ENCODE measurements at regions not wholly inside any gene's neighbourhood (a gene's known extent, or its start where the extent isn't known, plus 50 kb on each side); places are given as distances from the start of the nearest gene placed in this dataset.
"Not testable (repeated sequence)": the region's sequence is repeated elsewhere in the genome, so short reads cannot be mapped to it uniquely, and the experiment has no call there.

DNA sequence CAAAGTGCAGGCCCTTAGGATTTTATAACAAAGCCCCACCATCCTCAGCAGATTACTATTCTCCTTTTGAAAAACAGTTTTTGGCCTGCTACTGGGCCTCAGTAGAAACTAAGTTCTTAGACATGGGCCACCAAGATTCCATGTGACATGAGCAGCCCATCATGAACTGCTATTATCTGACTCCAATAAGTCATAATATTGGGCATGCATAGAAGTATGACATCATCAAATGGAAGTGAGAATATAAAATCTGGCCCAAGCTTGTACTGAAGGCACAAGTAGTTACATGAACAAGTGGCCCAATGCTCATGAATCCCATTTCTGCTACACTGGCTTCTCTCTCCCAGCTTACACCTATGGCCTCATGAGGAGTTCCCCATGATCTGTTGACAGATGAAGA, 404.8 kb downstream of the EPHA5 start:
- Histone ChIP-seq H3K27ac (ENCODE audit: low read depth, low read length) (no peak overlapping the region), H3K36me3 (ENCODE audit: control insufficient read depth, insufficient read depth, low read length) (no peaks in the 10 kb centered on the region), H3K27me3 (ENCODE audit: control insufficient read depth, insufficient read depth, low read length) (no peaks in the 10 kb centered on the region), H3K4me3 (ENCODE audit: low read depth, low read length) (no peak overlapping the region), H3K4me1 (ENCODE audit: control insufficient read depth, insufficient read depth, low read length) (no peaks in the 10 kb centered on the region), H3K9ac (ENCODE audit: low read length) (no peak overlapping the region), H3K9me3 (ENCODE audit: control insufficient read depth, insufficient read depth, low read depth, low read length) (no peaks in the 10 kb centered on the region)

DNA sequence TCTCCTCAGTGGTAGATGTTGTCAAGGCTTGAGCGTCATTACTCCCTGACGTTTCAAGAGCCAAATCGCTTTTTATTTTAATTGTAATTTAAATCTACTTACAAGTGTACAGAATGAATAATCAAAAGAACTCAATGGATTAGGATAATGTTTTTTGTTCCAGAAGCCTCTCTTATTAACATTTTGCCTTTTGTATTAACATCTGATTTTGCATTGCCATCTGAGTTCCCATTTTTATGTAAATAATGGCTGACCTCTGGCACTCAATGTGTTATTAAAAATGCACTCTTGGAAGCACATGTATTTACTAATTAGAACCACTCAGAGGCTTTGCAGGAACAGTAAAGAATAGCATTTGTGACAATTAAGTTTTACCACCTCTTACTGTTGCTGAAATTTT, 411.0 kb downstream of the EPHA5 start:
- Histone ChIP-seq H3K4me3 (ENCODE audit: low read depth, low read length) (no peak overlapping the region), H3K9me3 (ENCODE audit: control insufficient read depth, insufficient read depth, low read depth, low read length) (no peaks in the 10 kb centered on the region), H3K27ac (ENCODE audit: low read depth, low read length) (no peak overlapping the region), H3K9ac (ENCODE audit: low read length) (no peak overlapping the region), H3K4me1 (ENCODE audit: control insufficient read depth, insufficient read depth, low read length) (no peaks in the 10 kb centered on the region; the same call in 1 of the 2 replicates), H3K27me3 (ENCODE audit: control insufficient read depth, insufficient read depth, low read length) (no peaks in the 10 kb centered on the region), H3K36me3 (ENCODE audit: control insufficient read depth, insufficient read depth, low read length) (no peaks in the 10 kb centered on the region)

GRCh38 chr4:65250916-65251315, 419.4 kb downstream of the EPHA5 start:
- Histone ChIP-seq H3K27ac (ENCODE audit: low read depth, low read length) (no peak overlapping the region), H3K9ac (ENCODE audit: low read length) (no peak overlapping the region), H3K9me3 (ENCODE audit: control insufficient read depth, insufficient read depth, low read depth, low read length) (no peaks in the 10 kb centered on the region), H3K36me3 (ENCODE audit: control insufficient read depth, insufficient read depth, low read length) (no peaks in the 10 kb centered on the region), H3K27me3 (ENCODE audit: control insufficient read depth, insufficient read depth, low read length) (no peaks in the 10 kb centered on the region), H3K4me3 (ENCODE audit: low read depth, low read length) (no peak overlapping the region), H3K4me1 (ENCODE audit: control insufficient read depth, insufficient read depth, low read length) (no peaks in the 10 kb centered on the region)

DNA sequence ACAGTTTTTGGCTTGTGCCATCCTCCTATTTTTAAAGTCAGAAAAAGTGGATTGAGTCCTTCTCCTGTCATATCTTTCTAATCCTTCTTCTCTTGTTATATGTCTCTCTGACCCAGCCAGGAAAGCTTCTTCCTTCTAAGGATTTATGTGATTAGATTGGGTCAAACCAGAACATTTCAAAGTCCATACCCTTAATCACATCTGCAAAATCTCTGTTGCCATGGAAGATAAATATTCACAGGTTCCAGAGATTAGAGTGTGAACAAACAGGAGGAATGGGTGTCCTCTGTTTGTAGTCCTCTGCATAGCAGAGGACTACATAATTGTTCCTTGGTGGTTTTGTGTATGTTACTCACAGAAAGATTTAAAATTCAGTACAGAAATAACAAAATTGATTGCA, 421.2 kb downstream of the EPHA5 start:
- no peak overlapping the region for H3K9ac ChIP-seq (ENCODE audit: low read length)
- no peak overlapping the region for H3K27ac ChIP-seq (ENCODE audit: low read depth, low read length)
- no peak overlapping the region for H3K4me3 ChIP-seq (ENCODE audit: low read depth, low read length)
- H3K36me3 ChIP-seq (ENCODE audit: control insufficient read depth, insufficient read depth, low read length), result no peaks in the 10 kb centered on the region
- no peaks in the 10 kb centered on the region for H3K27me3 ChIP-seq (ENCODE audit: control insufficient read depth, insufficient read depth, low read length)
- H3K4me1 ChIP-seq (ENCODE audit: control insufficient read depth, insufficient read depth, low read length), result no peaks in the 10 kb centered on the region
- H3K9me3 ChIP-seq (ENCODE audit: control insufficient read depth, insufficient read depth, low read depth, low read length), result no peaks in the 10 kb centered on the region

- Histone ChIP-seq H3K4me3 (ENCODE audit: low read depth, low read length) (no peak overlapping the region), H3K27me3 (ENCODE audit: control insufficient read depth, insufficient read depth, low read length) (no peaks in the 10 kb centered on the region), H3K27ac (ENCODE audit: low read depth, low read length) (no peak overlapping the region), H3K36me3 (ENCODE audit: control insufficient read depth, insufficient read depth, low read length) (no peaks in the 10 kb centered on the region), H3K9ac (ENCODE audit: low read length) (no peak overlapping the region), H3K9me3 (ENCODE audit: control insufficient read depth, insufficient read depth, low read depth, low read length) (no peaks in the 10 kb centered on the region), H3K4me1 (ENCODE audit: control insufficient read depth, insufficient read depth, low read length) (no peaks in the 10 kb centered on the region)
These were observed 428.0 kb downstream of the EPHA5 start for GRCh38 chr4:65242156-65242846.

- Histone ChIP-seq H3K4me3 (ENCODE audit: low read depth, low read length) (no peak overlapping the region), H3K9ac (ENCODE audit: low read length) (no peak overlapping the region), H3K9me3 (ENCODE audit: control insufficient read depth, insufficient read depth, low read depth, low read length) (no peaks in the 10 kb centered on the region)
These were observed 428.9 kb downstream of the EPHA5 start for GRCh38 chr4:65241257-65241997.

DNA sequence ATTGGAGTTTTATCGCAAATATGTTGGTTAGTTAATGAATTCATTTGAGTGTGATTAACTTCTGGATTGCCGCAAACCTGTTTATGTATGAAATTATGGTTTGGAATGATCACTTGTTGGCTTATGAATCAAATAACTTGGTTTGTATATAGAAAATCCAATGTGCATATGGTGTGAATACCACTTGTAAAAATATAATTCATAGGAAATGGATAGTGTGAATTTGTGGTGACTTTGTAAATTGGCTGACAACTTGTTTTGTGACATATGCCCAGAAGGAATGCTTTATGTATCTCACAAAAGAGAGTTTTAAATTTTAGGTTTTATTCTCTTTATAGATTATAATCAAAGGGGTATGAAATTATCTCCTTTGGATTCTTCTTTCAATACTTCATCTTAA, 436.2 kb downstream of the EPHA5 start:
- H3K36me3 ChIP-seq (ENCODE audit: control insufficient read depth, insufficient read depth, low read length), result no peaks in the 10 kb centered on the region
- H3K27me3 ChIP-seq (ENCODE audit: control insufficient read depth, insufficient read depth, low read length), result no peaks in the 10 kb centered on the region
- no peaks in the 10 kb centered on the region for H3K9me3 ChIP-seq (ENCODE audit: control insufficient read depth, insufficient read depth, low read depth, low read length)
- H3K4me3 ChIP-seq (ENCODE audit: low read depth, low read length), result no peak overlapping the region
- no peaks in the 10 kb centered on the region for H3K4me1 ChIP-seq (ENCODE audit: control insufficient read depth, insufficient read depth, low read length)
- H3K27ac ChIP-seq (ENCODE audit: low read depth, low read length), result no peak overlapping the region
- H3K9ac ChIP-seq (ENCODE audit: low read length), result no peak overlapping the region

More at GRCh38 chr4:65241257-65241997, 428.9 kb downstream of the EPHA5 start:
- H3K36me3 ChIP-seq (ENCODE audit: control insufficient read depth, insufficient read depth, low read length), result no peaks in the 10 kb centered on the region
- H3K27ac ChIP-seq (ENCODE audit: low read depth, low read length), result no peak overlapping the region
- H3K4me1 ChIP-seq (ENCODE audit: control insufficient read depth, insufficient read depth, low read length), result no peaks in the 10 kb centered on the region
- H3K27me3 ChIP-seq (ENCODE audit: control insufficient read depth, insufficient read depth, low read length), result no peaks in the 10 kb centered on the region

- H3K9me3 ChIP-seq (ENCODE audit: control insufficient read depth, insufficient read depth, low read depth, low read length), result no peaks in the 10 kb centered on the region
- H3K4me1 ChIP-seq (ENCODE audit: control insufficient read depth, insufficient read depth, low read length), result no peaks in the 10 kb centered on the region
- H3K4me3 ChIP-seq (ENCODE audit: low read depth, low read length), result no peak overlapping the region
- no peaks in the 10 kb centered on the region for H3K27me3 ChIP-seq (ENCODE audit: control insufficient read depth, insufficient read depth, low read length)
- H3K36me3 ChIP-seq (ENCODE audit: control insufficient read depth, insufficient read depth, low read length), result no peaks in the 10 kb centered on the region
- H3K9ac ChIP-seq (ENCODE audit: low read length), result no peak overlapping the region
- H3K27ac ChIP-seq (ENCODE audit: low read depth, low read length), result no peak overlapping the region
These were observed 442.7 kb downstream of the EPHA5 start for GRCh38 chr4:65227628-65228027.

DNA sequence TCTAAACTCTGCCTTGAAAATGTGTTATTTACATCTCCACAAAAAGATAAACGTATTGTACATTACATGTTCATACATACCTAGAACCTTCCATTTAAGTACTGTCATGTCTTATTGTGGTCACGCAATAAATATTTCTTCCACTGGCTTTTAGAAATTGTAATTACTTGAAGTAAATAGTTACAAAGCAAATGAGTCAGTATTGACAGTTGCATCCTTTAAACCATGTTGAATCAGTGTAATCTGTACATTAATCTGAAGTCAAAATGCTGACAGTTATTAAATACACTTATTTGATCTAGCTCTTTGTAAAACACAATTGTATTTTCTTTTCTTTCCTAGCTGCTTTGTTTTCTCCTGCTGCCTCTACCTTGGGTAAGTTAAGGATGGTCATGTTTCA, 446.7 kb downstream of the EPHA5 start:
- H3K9ac ChIP-seq (ENCODE audit: low read length), result no peak overlapping the region
- H3K9me3 ChIP-seq (ENCODE audit: control insufficient read depth, insufficient read depth, low read depth, low read length), result no peaks in the 10 kb centered on the region

GRCh38 chr4:65223074-65223473, 447.2 kb downstream of the EPHA5 start:
- H3K27ac ChIP-seq (ENCODE audit: low read depth, low read length); H3K27me3 ChIP-seq (ENCODE audit: control insufficient read depth, insufficient read depth, low read length); H3K4me3 ChIP-seq (ENCODE audit: low read depth, low read length); H3K4me1 ChIP-seq (ENCODE audit: control insufficient read depth, insufficient read depth, low read length); H3K9ac ChIP-seq (ENCODE audit: low read length); H3K9me3 ChIP-seq (ENCODE audit: control insufficient read depth, insufficient read depth, low read depth, low read length); H3K36me3 ChIP-seq (ENCODE audit: control insufficient read depth, insufficient read depth, low read length): not testable (repeated sequence)

More for the DNA sequence above, 446.7 kb downstream of the EPHA5 start:
- Histone ChIP-seq H3K27ac (ENCODE audit: low read depth, low read length) (no peak overlapping the region), H3K4me3 (ENCODE audit: low read depth, low read length) (no peak overlapping the region), H3K36me3 (ENCODE audit: control insufficient read depth, insufficient read depth, low read length) (no peaks in the 10 kb centered on the region), H3K4me1 (ENCODE audit: control insufficient read depth, insufficient read depth, low read length) (no peaks in the 10 kb centered on the region), H3K27me3 (ENCODE audit: control insufficient read depth, insufficient read depth, low read length) (no peaks in the 10 kb centered on the region)

DNA sequence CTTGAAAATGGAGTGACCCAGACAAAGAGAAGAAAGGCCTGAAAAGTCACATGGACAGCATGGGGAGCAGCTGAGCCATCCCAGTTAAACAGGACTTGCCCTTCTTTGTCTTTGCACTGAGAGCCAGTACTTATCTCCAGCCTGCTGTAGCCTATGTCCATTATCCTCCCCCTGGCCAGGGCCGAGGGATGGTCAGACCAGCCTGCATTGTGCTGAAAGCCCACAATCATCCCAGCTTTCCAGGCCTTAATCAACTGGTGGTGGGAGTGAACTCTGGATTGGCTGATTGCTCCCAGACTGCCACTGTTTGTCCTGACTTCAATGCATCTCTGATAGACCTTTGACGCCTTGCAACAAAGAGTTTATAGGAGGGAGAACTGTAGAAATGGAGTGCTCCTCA, 453.1 kb downstream of the EPHA5 start:
- Histone ChIP-seq H3K9me3 (ENCODE audit: control insufficient read depth, insufficient read depth, low read depth, low read length) (no peaks in the 10 kb centered on the region), H3K9ac (ENCODE audit: low read length) (no peak overlapping the region), H3K27me3 (ENCODE audit: control insufficient read depth, insufficient read depth, low read length) (no peaks in the 10 kb centered on the region), H3K4me3 (ENCODE audit: low read depth, low read length) (no peak overlapping the region), H3K27ac (ENCODE audit: low read depth, low read length) (no peak overlapping the region), H3K4me1 (ENCODE audit: control insufficient read depth, insufficient read depth, low read length) (peaks cover 6% of the 10 kb centered on the region; the same call in 1 of the 2 replicates), H3K36me3 (ENCODE audit: control insufficient read depth, insufficient read depth, low read length) (no peaks in the 10 kb centered on the region)

Data from HUES6 (cell line).